ENCODE measurements at regions not wholly inside any gene's neighbourhood (a gene's known extent, or its start where the extent isn't known, plus 50 kb on each side); places are given as distances from the start of the nearest gene placed in this dataset.

DNA sequence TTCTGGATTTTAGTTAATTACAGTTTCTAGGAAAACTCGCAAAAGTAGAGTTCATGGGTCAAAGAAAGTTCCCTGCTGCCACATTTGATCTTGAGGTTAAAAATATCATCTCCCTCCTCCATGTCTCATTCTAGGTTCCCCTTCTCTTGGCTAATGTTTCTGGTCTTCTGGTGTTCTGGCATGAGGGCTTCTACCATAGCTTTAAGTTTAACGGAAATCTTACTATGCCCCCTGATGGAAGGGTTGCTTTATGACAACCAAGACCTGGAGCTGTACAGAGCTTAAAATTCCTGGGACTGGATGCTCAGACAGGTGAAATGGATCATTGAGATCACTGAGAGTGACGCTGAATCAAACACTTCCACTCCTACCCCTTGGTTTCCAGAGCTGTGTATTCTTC is 1881.7 kb downstream of the MRPL39 start:
- DNase-seq (ENCODE audit: low read depth), result no peak

GRCh38 chr21:23718446-23719285 is 1888.6 kb downstream of the MRPL39 start:
- no peak for DNase-seq (ENCODE audit: low read depth)

- no peak for DNase-seq (ENCODE audit: low read depth)
Observed at GRCh38 chr21:23712166-23712565, 1895.1 kb downstream of the MRPL39 start.

GRCh38 chr21:23706431-23706830 is 1900.8 kb downstream of the MRPL39 start:
- no peak for DNase-seq (ENCODE audit: low read depth)

- DNase-seq (ENCODE audit: low read depth), result no peak
Observed at GRCh38 chr21:23699402-23699801, 1907.9 kb downstream of the MRPL39 start.

GRCh38 chr21:23698619-23699018 is 1908.7 kb downstream of the MRPL39 start:
- DNase-seq (ENCODE audit: low read depth), result no peak

GRCh38 chr21:23695443-23695842 is 1911.8 kb downstream of the MRPL39 start:
- no peak for DNase-seq (ENCODE audit: low read depth)

DNA sequence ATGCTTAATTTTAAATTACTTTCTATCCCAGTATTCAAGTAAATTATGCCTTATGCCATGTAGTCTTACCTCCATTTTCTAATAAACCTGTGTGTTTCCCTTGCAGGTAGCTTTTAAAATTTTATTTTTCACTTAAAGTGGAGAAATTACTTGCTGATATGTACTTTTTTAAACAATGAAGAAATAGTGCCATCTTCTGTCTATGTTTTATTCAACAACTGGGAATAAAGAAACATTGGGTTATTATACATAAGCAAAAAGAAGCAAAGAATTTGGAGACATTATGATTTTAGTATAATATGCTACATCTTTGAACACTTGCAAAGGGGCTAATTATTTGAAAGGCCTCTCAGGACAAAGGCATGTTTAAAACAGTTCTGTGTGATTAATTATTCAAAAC is 1912.9 kb downstream of the MRPL39 start:
- no peak for DNase-seq (ENCODE audit: low read depth)

DNA sequence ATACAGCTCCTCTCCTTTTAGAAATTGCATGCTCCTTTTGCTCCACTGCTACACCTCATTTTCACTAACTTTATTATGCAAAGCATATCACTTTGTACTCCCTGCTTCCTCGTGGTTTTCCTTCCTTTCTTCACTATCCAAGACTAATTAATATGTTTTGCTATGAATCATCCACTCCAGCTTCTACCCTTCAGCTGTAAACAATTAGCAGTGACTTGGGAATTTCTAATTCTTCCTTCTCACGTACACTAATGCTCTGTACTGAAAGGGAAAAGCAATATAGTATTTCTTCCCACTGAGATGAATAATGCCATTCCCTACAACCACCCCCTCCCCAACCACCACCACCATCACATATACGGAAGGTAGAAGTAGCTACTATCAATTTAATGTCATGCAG is 1917.0 kb downstream of the MRPL39 start:
- no peak for DNase-seq (ENCODE audit: low read depth)

DNA sequence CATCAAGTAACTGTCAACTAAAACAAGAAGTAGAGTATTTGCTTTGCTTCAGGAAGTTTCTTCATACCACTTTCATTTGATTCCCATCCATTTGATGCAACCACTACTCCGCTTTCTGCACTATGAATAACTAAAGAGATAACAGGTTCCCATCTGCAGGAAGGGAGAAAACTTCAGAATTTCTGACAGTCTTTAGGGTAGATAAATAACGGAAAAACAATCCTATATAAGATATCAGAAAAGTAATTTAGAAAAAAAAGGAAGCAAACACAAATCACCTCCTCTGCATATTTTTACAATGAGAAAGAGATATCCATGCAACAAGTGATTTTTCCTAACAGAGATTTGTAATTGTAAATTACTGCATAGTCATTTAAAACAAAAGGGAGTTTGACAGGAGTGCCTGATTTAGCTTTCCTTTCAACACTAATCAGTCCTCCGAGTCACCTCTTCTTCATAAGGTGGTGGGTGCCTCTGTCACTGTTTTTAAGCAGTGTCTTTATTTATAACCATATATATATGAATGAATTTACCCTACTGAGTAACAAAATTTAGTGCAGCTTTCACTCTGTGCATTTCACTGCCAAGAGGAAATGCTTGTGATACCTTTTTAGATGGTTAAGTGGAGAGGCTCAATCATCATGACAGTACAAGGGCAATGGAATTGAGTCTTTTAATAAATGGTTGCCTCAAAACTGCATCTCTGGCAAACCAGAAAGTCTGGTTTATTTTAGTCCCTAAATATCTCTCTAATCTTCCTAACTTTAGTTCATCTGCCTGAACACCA is 1920.4 kb downstream of the MRPL39 start:
- no peak for DNase-seq (ENCODE audit: low read depth)

- no peak for DNase-seq (ENCODE audit: low read depth)
Observed at GRCh38 chr21:23684431-23684830, 1922.8 kb downstream of the MRPL39 start.

- no peak for DNase-seq (ENCODE audit: low read depth)
Observed at GRCh38 chr21:23664193-23664694, 1943.0 kb downstream of the MRPL39 start.

- no peak for DNase-seq (ENCODE audit: low read depth)
Observed at GRCh38 chr21:23660560-23660959, 1946.7 kb downstream of the MRPL39 start.

- DNase-seq (ENCODE audit: low read depth), result no peak
Observed at GRCh38 chr21:23644768-23645167, 1962.5 kb downstream of the MRPL39 start.

DNA sequence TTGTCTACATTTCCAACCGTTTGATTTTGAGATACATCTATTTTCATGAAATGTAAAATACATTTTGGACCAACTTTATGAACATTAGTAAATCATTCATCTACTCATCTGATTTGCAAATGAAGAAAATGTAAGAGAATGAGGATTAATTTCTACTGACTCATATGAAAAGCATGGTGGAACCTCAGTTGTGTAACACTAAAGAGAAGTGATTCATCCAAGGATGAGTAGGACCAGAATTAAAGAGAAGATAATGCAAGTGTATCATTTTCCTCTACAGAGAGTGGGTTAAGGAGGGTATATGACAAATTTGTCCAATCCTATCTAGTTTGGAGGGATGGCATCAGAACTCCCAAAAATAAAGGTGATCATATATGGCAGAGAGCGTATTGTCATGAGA is 1967.6 kb downstream of the MRPL39 start:
- no peak for DNase-seq (ENCODE audit: low read depth)

DNA sequence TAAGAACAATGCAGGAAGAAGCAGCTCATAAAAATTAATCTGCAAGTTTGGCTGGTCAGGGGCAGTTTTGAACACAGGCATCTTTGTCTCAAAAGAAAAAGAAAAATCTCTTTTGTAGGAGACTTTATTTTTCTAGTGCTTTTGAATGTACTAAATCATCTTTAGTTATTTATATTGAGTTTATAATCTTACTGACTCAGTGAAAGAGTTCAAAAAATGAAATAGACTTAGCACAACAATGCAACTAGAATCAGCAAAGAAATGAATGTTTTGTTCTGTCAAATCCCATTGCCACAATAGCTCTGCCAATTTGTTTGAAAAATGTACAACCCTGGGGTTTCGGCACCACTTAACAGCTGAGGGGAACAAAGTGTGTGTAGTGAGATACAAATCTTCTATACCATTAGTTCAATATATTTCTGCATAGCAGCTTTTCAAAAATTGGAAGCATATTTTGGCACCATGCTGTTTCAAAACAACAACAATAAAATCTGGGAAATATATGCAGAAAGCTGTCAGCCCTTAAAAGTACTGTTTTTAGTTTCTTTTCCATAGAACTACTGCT is 1969.1 kb downstream of the MRPL39 start:
- DNase-seq (ENCODE audit: low read depth), result no peak

- DNase-seq (ENCODE audit: low read depth), result no peak
Observed at GRCh38 chr21:23633447-23633940, 1973.8 kb downstream of the MRPL39 start.

DNA sequence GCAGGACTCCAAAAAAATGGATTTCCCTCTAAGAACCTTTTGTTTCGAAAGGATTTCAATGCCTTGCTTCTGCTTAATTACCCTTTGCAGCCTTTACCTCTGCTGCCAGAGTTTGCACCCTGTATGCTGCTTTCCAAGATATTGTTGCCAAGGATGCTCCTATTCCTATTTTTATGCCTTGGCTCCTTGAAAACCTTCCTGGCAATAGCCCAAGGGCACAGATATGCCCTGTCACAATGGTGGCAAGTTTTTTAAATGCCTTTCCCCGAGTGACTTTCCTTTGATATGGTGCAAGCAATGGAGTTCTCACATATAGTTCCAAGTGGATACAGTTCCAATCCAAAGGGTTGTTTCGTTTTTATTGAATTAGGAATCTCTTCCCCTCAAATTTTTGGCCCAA is 1983.0 kb downstream of the MRPL39 start:
- DNase-seq (ENCODE audit: low read depth), result no peak

DNA sequence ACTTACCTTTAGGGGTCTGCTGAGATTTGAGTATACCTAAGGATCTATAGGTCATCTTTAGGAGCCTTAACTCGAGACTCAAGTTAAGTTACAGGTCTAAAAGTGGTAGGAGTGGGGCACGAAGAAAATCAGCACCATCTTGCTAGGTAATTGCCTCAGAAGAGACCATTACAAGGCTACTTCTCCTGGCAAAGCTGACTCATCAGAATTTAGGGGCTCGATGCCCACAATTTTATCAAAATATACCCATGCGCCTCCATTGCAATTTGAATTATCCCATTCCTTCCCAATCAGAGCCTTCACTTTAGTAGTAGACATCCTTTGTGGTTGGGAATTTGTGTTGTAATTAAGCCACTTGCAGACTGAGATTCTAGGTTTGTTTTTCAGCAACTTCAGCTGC is 1994.3 kb downstream of the MRPL39 start:
- no peak for DNase-seq (ENCODE audit: low read depth)

DNA sequence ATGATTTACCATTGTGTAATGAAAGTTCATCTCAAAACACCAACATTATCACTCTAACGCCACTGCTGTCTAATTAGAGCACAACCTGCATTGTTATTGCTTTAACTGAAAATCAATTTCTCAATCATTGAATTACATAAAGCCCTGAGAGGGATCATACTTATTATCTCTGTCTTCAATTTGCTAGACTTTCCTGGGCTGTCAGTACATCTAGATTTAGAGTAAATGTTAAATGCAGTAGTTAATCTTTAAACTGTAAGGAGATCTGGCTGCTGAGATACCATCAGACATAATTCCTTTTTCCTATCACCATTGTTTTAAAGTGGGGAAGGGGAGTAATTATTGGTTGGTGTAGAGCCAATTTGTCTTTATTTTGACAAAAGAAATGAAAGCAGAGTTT is 1995.1 kb downstream of the MRPL39 start:
- DNase-seq (ENCODE audit: low read depth), result no peak

DNA sequence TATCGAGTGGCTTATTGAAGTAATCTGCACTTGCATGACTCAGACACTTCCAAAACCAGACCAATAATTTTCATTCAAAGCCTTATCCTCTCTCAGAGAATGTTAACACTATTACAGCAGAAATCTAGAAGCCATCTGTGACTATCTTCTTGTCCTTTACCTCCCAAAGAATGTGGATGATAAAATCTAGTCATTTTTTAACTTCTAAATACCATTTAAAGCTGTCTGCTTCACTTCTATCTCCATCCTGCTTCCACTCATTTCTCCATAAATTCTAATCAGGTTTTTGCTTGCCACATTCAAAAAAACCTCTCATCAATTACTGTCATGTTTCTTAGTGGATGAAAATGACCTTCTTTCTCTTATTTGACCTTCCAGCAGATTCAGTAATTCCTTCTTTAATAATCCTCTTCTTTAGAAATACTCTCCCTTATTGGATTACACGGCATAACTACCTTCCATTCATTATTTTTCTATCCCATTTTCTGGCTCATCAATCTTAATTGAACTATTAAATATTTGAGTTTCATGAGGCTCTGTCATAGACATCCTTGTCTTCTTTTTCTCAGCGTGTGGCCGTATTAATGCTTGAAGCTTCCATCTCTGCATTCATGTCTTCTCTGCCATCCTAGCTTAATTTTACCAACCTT is 1999.4 kb downstream of the MRPL39 start:
- DNase-seq (ENCODE audit: low read depth), result no peak

DNA sequence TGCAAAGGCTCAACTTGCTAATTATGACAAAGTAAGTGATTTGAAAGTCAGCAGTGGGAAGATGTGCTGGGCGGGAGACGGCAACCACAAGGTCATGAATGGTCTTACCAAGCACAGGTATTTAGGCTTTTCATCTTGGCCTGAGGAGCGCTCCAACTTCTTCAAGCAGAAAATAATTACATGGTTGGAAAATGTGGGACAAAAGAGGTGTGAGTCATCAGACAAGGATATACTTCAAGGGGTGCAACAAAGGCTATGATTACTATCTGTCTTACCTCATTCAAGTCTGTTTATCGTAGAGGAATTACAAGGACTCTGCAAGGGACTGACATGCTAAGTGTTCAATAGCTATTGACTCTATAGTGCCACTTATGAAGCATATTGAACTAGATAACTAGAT is 2005.7 kb downstream of the MRPL39 start:
- DNase-seq (ENCODE audit: low read depth), result no peak

Data from amniotic epithelial cell (primary cell).